HG03558 (cell line): ENCODE measurements at regions not wholly inside any gene's neighbourhood (a gene's known extent, or its start where the extent isn't known, plus 50 kb on each side); places are given as distances from the start of the nearest gene placed in this dataset.

Source experiments
- ATAC-seq: cut with Tn5 transposase; IDR thresholded peaks from one replicate; pipeline ENCODE4 v1.9.1; 2021; ENCODE audit warnings: moderate number of reproducible peaks; ENCODE audit not compliant: unreplicated experiment; ENCODE audit errors: extremely low read depth

- ATAC-seq, result no peak
Observed at GRCh38 chr15:70200511-70201424, 103.1 kb upstream of the TLE3 start.

- ATAC-seq, result no peak
Observed at GRCh38 chr15:70199540-70200410, 102.1 kb upstream of the TLE3 start.

- no peak for ATAC-seq
Observed at GRCh38 chr15:70199124-70199482, 101.4 kb upstream of the TLE3 start.

- no peak for ATAC-seq
Observed at GRCh38 chr15:70198441-70199123, 100.9 kb upstream of the TLE3 start.

- no peak for ATAC-seq
Observed at GRCh38 chr15:70197945-70198361, 100.2 kb upstream of the TLE3 start.

GRCh38 chr15:70197318-70197944, 99.7 kb upstream of the TLE3 start:
- ATAC-seq, result no peak

GRCh38 chr15:70196372-70197316, 98.9 kb upstream of the TLE3 start:
- peak; percentile 73 for ATAC-seq

GRCh38 chr15:70195587-70196305, 98.0 kb upstream of the TLE3 start:
- ATAC-seq, result no peak

- no peak for ATAC-seq
Observed at GRCh38 chr15:70195171-70195570, 97.5 kb upstream of the TLE3 start.

- ATAC-seq, result no peak
Observed at GRCh38 chr15:70194266-70194665, 96.5 kb upstream of the TLE3 start.

GRCh38 chr15:70193734-70194133, 96.0 kb upstream of the TLE3 start:
- no peak for ATAC-seq

GRCh38 chr15:70192490-70192889, 94.8 kb upstream of the TLE3 start:
- no peak for ATAC-seq

- ATAC-seq, result no peak
Observed at GRCh38 chr15:70192041-70192440, 94.3 kb upstream of the TLE3 start.

- ATAC-seq, result no peak
Observed at GRCh38 chr15:70190965-70191364, 93.2 kb upstream of the TLE3 start.

- no peak for ATAC-seq
Observed at GRCh38 chr15:70189826-70190695, 92.3 kb upstream of the TLE3 start.

- ATAC-seq, result no peak
Observed at GRCh38 chr15:70188286-70188685, 90.6 kb upstream of the TLE3 start.

GRCh38 chr15:70187331-70187730, 89.6 kb upstream of the TLE3 start:
- no peak for ATAC-seq

- no peak for ATAC-seq
Observed at GRCh38 chr15:70186152-70186551, 88.4 kb upstream of the TLE3 start.
